ENCODE measurements at regions not wholly inside any gene's neighbourhood (a gene's known extent, or its start where the extent isn't known, plus 50 kb on each side); places are given as distances from the start of the nearest gene placed in this dataset.

- intact Hi-C loops (cut with DNase I; ENCODE audit: low total_unique reads), result no loop called here
- Histone ChIP-seq H3K27me3 (no peaks in the 10 kb centered on the region), H3K4me1 (no peaks in the 10 kb centered on the region), H3K4me3 (no peak overlapping the region), H3K36me3 (no peaks in the 10 kb centered on the region), H3K9me3 (no peaks in the 10 kb centered on the region), H3K27ac (no peak overlapping the region)
- TF ChIP-seq CTCF (IDR thresholded peaks at IDR 0.05), result no peak
- no peak for TF ChIP-seq POLR2AphosphoS5 (IDR thresholded peaks at IDR 0.05)
- no peak for TF ChIP-seq POLR2A (IDR thresholded peaks at IDR 0.05)
- no peak for DNase-seq (ENCODE audit: low spot score in 2 of 2)
These were observed 206.8 kb downstream of the ZNF326 start for GRCh38 chr1:90201467-90202358.

DNA sequence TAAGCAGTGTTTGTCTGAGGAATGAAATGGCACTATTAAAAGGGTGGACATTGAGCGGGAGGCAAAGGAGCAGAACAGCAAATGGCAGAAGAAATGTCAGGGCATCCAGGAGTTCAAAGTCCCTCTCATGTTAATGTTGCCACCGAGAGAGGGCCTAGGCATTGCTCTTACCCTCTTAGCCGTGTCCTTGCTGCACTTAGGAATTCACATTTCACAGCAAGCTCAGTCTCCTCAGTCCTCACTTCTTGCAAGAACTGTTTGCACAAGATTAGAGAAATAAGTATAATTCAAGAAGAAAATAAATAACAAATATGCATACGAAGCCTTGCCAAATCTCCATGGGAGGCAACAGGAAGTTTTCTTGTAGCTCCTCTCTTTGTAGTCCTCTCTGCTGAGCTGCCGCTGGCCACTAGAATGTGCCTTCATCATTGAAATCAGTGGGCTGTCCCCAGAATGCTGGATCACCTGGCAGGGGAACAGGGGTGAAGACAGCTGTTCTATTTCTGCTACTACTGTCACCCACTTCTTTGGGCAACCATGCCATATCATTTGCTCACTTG, 205.8 kb downstream of the ZNF326 start:
- H3K4me3 ChIP-seq, result no peak overlapping the region
- H3K4me1 ChIP-seq, result no peaks in the 10 kb centered on the region
- H3K9me3 ChIP-seq, result no peaks in the 10 kb centered on the region
- TF ChIP-seq POLR2A (IDR thresholded peaks at IDR 0.05) (no peak), CTCF (IDR thresholded peaks at IDR 0.05) (no peak), POLR2AphosphoS5 (IDR thresholded peaks at IDR 0.05) (no peak)
- no peak overlapping the region for H3K27ac ChIP-seq
- intact Hi-C loops (cut with DNase I; ENCODE audit: low total_unique reads), result no loop called here
- no peak for DNase-seq (ENCODE audit: low spot score in 2 of 2)
- no peaks in the 10 kb centered on the region for H3K27me3 ChIP-seq
- no peaks in the 10 kb centered on the region for H3K36me3 ChIP-seq

- intact Hi-C loops (cut with DNase I; ENCODE audit: low total_unique reads), result no loop called here
- Histone ChIP-seq H3K27ac (no peak overlapping the region), H3K9me3 (no peaks in the 10 kb centered on the region), H3K4me1 (no peaks in the 10 kb centered on the region), H3K36me3 (no peaks in the 10 kb centered on the region), H3K4me3 (no peak overlapping the region), H3K27me3 (no peaks in the 10 kb centered on the region)
- no peak for TF ChIP-seq POLR2A (IDR thresholded peaks at IDR 0.05)
- TF ChIP-seq POLR2AphosphoS5 (IDR thresholded peaks at IDR 0.05), result no peak
- TF ChIP-seq CTCF (IDR thresholded peaks at IDR 0.05), result no peak
- no peak for DNase-seq (ENCODE audit: low spot score in 2 of 2)
These were observed 203.9 kb downstream of the ZNF326 start for GRCh38 chr1:90198616-90199332.

DNA sequence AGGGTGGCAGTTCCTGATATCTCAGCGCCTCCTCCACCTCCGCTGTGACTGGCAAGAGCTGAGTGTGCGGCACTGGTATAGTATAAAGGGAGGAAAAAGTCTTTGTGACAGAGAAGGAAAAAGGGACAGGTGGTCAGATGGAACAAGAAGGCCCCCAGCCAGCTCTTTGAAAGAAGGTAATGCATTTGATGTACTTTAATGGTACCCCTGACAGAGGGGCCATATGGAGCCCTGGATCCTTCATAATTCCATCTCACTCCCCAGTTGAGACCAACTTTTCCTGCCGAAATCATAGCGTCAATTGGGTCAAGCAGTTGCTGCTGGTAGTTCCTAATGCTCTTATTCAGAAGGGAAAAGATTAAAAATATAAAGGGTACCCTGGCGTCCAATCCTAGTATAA, 198.2 kb downstream of the ZNF326 start:
- Histone ChIP-seq H3K9me3 (no peaks in the 10 kb centered on the region), H3K27me3 (no peaks in the 10 kb centered on the region), H3K36me3 (no peaks in the 10 kb centered on the region), H3K4me1 (no peaks in the 10 kb centered on the region), H3K27ac (no peak overlapping the region), H3K4me3 (no peak overlapping the region)
- DNase-seq (ENCODE audit: low spot score in 2 of 2), result no peak
- TF ChIP-seq POLR2AphosphoS5 (IDR thresholded peaks at IDR 0.05) (no peak), CTCF (IDR thresholded peaks at IDR 0.05) (no peak), POLR2A (IDR thresholded peaks at IDR 0.05) (no peak)
- intact Hi-C loops (cut with DNase I; ENCODE audit: low total_unique reads), result no loop called here

- no peak for DNase-seq (ENCODE audit: low spot score in 2 of 2)
- Histone ChIP-seq H3K9me3 (no peaks in the 10 kb centered on the region), H3K27ac (no peak overlapping the region), H3K4me3 (no peak overlapping the region), H3K4me1 (no peaks in the 10 kb centered on the region), H3K36me3 (no peaks in the 10 kb centered on the region), H3K27me3 (no peaks in the 10 kb centered on the region)
- intact Hi-C loops (cut with DNase I; ENCODE audit: low total_unique reads), result no loop called here
- no peak for TF ChIP-seq POLR2AphosphoS5 (IDR thresholded peaks at IDR 0.05)
- TF ChIP-seq CTCF (IDR thresholded peaks at IDR 0.05), result no peak
- no peak for TF ChIP-seq POLR2A (IDR thresholded peaks at IDR 0.05)
These were observed 197.5 kb downstream of the ZNF326 start for GRCh38 chr1:90192408-90192807.

Measured in breast epithelium (tissue), 4 donors.